ENCODE measurements at regions not wholly inside any gene's neighbourhood (a gene's known extent, or its start where the extent isn't known, plus 50 kb on each side); places are given as distances from the start of the nearest gene placed in this dataset.

DNA sequence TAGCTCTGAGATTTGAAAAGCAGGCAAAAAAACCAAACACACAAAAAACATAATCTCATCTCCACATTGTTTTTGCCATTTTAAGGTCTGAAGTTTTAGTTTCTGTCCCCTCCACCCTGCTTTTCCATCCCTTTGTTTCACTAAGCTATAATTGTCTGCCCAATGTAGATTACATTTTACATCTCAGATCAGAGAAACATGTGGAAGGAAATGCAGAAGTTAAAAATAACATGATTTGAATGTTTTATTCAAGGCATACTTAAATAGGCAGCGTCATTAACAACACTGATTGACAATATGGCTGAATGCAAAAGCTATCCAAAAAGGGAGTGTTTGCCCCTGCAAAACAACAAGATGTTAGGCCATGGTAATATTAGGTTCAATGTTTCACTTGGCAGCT lies 448.1 kb upstream of the ZNF385D start:
- Histone ChIP-seq H3K4me1 (no peaks in the 10 kb centered on the region), H3K4me3 (no peak overlapping the region), H3K36me3 (no peaks in the 10 kb centered on the region), H3K27ac (no peak overlapping the region), H3K9me3 (no peaks in the 10 kb centered on the region), H3K27me3 (ENCODE audit: low read depth) (no peaks in the 10 kb centered on the region)
- ATAC-seq (no peak), DNase-seq (no peak)
- intact Hi-C loops (cut with DNase I), result no loop called here
- TF ChIP-seq, protein P1, sequence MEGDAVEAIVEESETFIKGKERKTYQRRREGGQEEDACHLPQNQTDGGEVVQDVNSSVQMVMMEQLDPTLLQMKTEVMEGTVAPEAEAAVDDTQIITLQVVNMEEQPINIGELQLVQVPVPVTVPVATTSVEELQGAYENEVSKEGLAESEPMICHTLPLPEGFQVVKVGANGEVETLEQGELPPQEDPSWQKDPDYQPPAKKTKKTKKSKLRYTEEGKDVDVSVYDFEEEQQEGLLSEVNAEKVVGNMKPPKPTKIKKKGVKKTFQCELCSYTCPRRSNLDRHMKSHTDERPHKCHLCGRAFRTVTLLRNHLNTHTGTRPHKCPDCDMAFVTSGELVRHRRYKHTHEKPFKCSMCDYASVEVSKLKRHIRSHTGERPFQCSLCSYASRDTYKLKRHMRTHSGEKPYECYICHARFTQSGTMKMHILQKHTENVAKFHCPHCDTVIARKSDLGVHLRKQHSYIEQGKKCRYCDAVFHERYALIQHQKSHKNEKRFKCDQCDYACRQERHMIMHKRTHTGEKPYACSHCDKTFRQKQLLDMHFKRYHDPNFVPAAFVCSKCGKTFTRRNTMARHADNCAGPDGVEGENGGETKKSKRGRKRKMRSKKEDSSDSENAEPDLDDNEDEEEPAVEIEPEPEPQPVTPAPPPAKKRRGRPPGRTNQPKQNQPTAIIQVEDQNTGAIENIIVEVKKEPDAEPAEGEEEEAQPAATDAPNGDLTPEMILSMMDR (IDR thresholded peaks at IDR 0.05), result no peak

DNA sequence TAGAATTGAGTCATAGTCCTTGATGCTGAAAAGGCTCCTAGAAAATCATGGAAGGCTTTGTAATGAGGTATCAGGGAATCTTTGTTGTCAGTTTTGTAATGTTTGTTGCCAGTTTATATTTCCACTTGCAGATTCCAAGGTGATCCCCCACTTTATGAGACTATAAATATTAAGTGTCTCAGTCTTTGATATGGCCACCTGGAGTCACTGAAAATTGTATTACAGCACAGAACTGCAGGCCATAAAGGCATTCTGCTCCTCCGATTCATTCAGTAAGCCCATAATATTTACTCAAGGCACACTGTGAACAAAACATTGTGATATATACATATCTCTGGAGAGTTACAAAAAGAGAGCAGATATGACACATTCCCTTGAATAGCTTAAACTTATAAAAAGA lies 457.8 kb upstream of the ZNF385D start:
- Histone ChIP-seq H3K36me3 (no peaks in the 10 kb centered on the region), H3K9me3 (no peaks in the 10 kb centered on the region), H3K27me3 (ENCODE audit: low read depth) (no peaks in the 10 kb centered on the region), H3K4me1 (no peaks in the 10 kb centered on the region), H3K4me3 (no peak overlapping the region), H3K27ac (no peak overlapping the region)
- intact Hi-C loops (cut with DNase I), result no loop called here
- ATAC-seq (no peak), DNase-seq (no peak)
- TF ChIP-seq, protein P1 (IDR thresholded peaks at IDR 0.05), result no peak

DNA sequence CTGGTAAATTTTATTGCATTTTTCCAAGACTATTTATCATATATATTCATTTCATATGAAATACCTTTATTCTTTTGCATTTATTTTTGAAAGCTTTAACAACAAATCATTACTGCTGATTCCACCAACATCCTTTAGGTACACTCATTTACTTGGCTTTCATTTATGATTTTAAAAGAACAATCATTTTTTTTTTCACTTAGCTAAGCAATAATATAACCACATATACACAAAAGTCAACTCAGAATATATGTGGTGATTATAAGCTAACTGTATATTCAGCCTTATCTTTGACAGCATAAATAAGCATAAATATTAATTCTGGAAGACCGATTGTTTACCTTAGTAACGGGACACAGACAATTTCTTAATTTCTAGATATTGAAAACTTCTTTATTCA lies 458.6 kb upstream of the ZNF385D start:
- ATAC-seq (no peak), DNase-seq (no peak)
- Histone ChIP-seq H3K27ac (no peak overlapping the region), H3K36me3 (no peaks in the 10 kb centered on the region), H3K27me3 (ENCODE audit: low read depth) (no peaks in the 10 kb centered on the region), H3K4me1 (no peaks in the 10 kb centered on the region), H3K4me3 (no peak overlapping the region), H3K9me3 (no peaks in the 10 kb centered on the region)
- TF ChIP-seq, protein P1 (IDR thresholded peaks at IDR 0.05), result no peak
- intact Hi-C loops (cut with DNase I), result no loop called here

DNA sequence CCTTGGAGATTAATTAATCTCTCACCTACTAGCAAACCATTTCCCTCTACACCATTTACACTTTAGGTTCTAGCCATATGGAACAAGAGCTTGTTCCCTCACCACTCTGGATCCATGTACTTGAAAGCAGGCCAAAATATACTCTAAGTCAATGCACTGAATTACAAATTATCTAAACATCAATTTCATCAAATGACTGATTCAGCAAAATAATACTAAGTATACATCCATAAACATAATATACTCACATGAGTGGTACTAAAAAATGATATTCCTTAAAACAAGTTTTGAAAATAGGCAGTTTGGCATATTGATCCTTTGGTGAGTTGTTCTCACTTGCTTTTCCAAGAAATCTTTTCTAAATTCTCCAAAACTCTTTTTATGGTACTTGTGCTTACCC lies 459.7 kb upstream of the ZNF385D start:
- Histone ChIP-seq H3K9me3 (no peaks in the 10 kb centered on the region), H3K36me3 (no peaks in the 10 kb centered on the region), H3K4me3 (no peak overlapping the region), H3K27me3 (ENCODE audit: low read depth) (no peaks in the 10 kb centered on the region), H3K4me1 (no peaks in the 10 kb centered on the region), H3K27ac (no peak overlapping the region)
- intact Hi-C loops (cut with DNase I), result no loop called here
- TF ChIP-seq, protein P1 (IDR thresholded peaks at IDR 0.05), result no peak
- ATAC-seq, result no peak
- DNase-seq, result no peak

DNA sequence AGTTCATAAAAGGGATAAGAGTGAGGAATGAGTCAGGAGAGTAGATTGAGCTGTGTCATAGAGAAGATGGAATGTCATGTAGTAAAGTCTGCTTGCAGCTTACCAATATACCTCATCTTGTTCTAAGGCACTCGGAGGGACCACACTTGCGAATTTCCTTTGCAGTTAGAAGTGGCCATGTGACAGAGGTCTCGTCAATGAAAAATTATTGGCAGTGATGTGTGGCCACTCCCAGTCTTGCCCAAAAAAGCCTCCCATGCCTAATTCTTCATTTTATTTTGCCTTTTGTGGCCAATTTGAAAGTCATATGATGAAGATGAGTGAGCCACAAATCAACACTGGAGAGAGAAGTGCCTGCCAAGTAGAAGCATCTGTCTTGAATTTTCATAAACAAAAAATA lies 465.6 kb upstream of the ZNF385D start:
- ATAC-seq, result no peak
- Histone ChIP-seq H3K36me3 (no peaks in the 10 kb centered on the region), H3K27ac (no peak overlapping the region), H3K4me3 (no peak overlapping the region), H3K9me3 (no peaks in the 10 kb centered on the region), H3K4me1 (no peaks in the 10 kb centered on the region), H3K27me3 (ENCODE audit: low read depth) (no peaks in the 10 kb centered on the region)
- TF ChIP-seq, protein P1 (IDR thresholded peaks at IDR 0.05), result no peak
- intact Hi-C loops (cut with DNase I), result no loop called here
- DNase-seq, result no peak

DNA sequence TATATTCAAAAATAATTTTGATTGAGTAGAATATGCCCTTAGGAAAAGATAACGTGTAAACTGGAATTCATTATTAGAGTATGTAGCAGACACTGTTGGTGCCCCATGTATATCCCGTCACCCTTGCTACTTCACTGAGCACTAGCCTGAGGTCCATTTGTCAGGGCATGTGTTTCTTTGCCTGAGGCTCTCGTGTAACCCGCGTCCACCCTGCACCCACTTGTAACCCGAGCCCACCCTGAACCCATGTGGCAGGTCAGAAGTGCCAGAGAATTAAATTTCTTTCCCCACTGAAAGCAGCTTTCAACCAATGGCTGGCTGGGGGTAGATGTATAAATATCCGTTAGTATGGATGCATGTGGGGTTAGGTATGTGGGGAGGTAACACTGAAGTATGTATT lies 474.2 kb upstream of the ZNF385D start:
- intact Hi-C loops (cut with DNase I), result no loop called here

More for the DNA sequence above, 474.2 kb upstream of the ZNF385D start:
- ATAC-seq (no peak), DNase-seq (no peak)
- no peaks in the 10 kb centered on the region for H3K4me1 ChIP-seq
- no peaks in the 10 kb centered on the region for H3K27me3 ChIP-seq (ENCODE audit: low read depth)
- no peak overlapping the region for H3K27ac ChIP-seq
- no peaks in the 10 kb centered on the region for H3K36me3 ChIP-seq
- TF ChIP-seq, protein P1 (IDR thresholded peaks at IDR 0.05), result no peak
- no peaks in the 10 kb centered on the region for H3K9me3 ChIP-seq
- H3K4me3 ChIP-seq, result no peak overlapping the region
